GM21515 (cell line): ENCODE measurements at regions not wholly inside any gene's neighbourhood (a gene's known extent, or its start where the extent isn't known, plus 50 kb on each side); places are given as distances from the start of the nearest gene placed in this dataset.
"Not testable (repeated sequence)": the region's sequence is repeated elsewhere in the genome, so short reads cannot be mapped to it uniquely, and the experiment has no call there.

Source experiments
- ATAC-seq: cut with Tn5 transposase; IDR thresholded peaks from one replicate; pipeline ENCODE4 v1.9.1; 2021; ENCODE audit not compliant: unreplicated experiment

DNA sequence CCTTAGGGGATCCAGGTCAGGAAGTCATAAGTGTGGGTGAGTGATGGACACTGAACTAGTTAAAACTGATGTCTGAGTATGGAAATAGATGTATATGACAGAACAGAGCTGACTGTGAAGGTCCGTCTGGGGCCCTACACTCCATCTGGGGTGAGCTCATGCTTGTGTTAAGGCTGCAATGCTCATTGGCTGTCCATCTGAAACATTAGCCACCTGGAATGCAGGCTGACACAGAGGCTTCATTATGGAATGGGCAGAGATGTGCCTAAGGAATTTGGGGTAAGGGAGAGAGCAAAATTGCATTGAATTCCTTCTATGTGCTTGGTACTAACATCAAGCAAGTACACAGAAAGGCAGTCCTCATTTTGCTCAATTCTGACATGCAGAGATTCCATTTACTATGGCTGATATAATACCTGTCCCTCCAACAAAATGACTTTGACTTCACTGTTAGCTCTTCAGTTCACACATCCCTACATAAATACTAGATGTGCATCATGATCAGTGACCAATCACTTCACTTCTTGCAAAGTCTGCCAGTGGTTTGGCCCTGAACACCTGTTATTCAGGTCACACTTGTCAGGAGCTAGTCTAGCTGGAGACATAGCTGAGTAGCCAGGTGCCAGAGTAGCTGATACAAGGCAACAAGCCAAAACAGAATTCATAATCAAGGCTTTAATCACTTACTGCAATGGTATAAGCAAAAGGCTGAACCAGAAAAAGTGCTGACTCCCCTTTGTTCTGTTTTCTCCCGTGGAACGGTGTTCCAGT is 128.9 kb upstream of the VWC2 start:
- ATAC-seq: no peak

DNA sequence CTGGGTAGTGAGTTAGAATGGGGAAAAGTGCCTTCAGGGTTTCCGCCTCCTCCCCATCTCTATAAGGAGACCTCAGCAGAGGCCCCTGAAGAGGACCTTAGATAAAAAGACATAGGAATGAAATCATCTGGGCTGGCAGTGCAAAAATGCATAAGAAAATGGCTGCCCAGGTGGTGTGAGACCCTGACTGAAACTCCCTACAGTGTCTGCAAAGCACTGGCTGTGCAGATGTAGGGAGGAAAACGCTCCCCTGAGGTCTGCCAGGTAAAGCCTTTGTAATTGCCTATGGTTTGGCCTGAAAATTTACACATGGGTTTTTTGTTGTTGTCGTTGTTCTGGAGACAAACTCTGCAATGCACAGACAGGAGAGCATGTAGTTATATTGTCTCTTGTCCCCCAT is 128.1 kb upstream of the VWC2 start:
- no peak for ATAC-seq

GRCh38 chr7:49660170-49660783 is 113.2 kb upstream of the VWC2 start:
- no peak for ATAC-seq

GRCh38 chr7:49660976-49661375 is 112.5 kb upstream of the VWC2 start:
- no peak for ATAC-seq

DNA sequence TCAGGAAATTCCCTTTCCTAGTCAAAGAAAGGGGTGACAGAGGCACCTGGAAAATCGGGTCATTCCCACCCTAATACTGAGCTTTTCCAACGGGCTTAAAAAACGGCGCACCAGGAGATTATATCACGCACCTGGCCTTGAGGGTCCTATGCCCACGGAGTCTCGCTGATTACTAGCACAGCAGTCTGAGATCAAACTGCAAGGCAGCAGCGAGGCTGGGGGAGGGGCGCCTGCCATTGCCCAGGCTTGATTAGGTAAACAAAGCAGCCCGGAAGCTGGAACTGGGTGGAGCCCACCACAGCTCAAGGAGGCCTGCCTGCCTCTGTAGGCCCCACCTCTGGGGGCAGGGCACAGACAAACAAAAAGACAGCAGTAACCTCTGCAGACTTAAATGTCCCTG is 107.5 kb upstream of the VWC2 start:
- not testable (repeated sequence) for ATAC-seq

- no peak for ATAC-seq
Measured at GRCh38 chr7:49666764-49667163, 106.7 kb upstream of the VWC2 start.

DNA sequence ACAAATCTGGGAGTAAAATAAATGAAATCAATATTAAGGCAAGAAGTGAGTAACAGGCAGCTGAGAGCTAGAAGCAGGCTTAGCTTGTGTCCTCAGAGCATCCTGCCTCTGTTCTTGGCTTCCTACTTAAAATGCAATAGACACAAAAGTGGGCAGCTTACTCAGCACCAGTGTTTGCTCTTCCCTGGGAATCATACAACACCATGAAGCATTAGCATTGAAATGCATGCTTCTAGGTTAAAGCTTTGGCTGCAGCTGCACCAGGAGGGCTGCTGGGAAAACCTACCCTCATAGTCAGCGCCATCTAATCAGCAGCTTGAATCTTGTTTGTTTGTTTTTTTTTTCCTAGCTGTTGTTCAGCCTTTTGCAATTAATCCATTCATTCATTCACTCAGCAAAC is 104.2 kb upstream of the VWC2 start:
- ATAC-seq: no peak

GRCh38 chr7:49669692-49670260 is 103.7 kb upstream of the VWC2 start:
- ATAC-seq: no peak

- no peak for ATAC-seq
Measured at GRCh38 chr7:49670991-49671390, 102.4 kb upstream of the VWC2 start.

DNA sequence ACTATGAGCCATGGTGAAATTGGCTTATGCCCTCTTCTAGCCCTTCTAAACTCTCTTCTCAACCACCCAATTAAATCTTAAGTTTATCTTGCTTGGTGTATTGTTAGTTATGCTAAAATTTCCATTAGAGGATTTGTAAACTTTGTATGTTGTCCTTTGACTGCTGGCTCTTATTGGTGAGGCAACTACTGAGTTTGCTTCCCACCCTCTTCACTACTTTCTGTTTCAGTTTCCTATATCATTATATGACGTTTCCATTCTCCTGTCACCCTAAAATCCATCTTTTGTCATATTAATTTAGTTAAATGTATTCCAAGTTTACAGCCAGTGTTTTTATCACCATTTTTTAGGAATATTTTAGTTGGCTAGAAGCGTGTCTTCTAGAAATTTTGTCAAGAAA is 80.9 kb upstream of the VWC2 start:
- ATAC-seq: no peak

DNA sequence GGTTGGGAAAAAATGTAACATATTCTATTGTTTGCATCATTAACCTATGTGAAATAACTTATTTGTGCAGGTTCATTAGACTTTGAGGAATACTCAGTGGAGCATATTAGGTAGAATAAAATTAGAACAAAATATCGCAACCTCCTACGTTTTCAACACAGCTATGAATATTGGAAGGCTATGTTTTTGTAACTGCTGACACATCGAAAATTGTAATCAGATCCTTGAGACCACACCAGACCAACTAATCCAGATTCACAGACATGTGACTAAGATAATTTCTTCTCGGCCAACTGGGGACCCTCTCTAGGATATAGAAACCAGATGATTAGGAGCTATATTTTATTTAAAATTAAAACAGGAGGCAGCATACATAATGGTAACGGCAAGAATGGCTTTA is 77.5 kb upstream of the VWC2 start:
- no peak for ATAC-seq

DNA sequence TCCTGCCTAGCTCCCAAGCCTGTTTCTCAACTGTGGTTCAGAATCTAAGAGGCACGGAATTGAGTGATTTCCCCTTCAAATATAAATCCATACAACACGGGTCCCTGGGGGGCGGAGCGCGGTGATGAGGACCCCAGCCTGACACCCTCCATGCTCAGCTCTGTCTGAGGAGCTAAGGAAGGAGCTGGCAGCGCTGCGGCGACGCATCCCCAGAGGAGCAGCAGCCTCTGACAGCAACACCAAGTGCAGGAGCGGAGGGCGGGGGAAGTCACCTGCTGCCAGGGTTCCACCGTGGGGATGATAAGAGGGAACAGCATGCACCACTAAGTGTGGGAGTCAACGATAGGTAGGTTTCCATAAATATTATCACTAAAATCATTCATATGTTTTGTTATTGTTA is 72.6 kb upstream of the VWC2 start:
- no peak for ATAC-seq

DNA sequence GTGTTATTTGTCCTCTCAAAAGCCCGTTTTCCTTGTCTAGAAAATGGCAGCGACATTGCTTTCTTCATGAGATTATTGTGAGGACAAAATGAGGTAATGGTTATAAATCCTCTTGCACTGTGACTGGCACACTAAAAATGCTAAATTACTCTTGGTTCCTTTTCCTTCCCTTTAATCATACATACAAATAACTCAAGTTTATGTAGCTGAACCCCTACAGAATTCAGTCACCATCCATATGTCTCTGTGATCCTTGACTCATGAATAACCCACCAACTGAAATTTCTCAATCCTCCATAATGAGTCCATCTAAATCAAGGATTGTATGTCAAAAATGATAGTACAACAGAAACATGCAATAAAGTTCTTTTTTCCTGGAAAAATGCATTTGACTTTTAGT is 71.3 kb upstream of the VWC2 start:
- ATAC-seq: no peak

GRCh38 chr7:49703337-49703736 is 70.1 kb upstream of the VWC2 start:
- no peak for ATAC-seq

GRCh38 chr7:49703881-49704280 is 69.6 kb upstream of the VWC2 start:
- ATAC-seq: no peak

DNA sequence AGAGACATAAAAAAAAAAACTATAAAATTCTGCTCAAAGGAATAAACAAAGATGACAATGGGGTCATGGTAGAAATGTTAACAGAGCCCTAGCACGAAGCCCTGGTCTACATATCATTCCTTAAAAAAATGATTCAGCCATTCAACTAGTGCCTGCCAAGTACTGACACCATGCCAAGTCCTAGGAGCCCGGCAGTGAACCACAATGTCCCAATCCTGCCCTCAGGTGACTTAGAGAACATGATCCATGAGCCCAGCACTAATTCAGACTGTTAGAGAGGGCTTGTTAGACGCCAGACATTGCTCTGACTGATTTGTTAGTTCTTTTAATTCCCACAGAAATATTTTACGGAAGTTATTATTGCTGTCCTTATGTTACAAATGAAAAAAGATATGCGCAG is 67.3 kb upstream of the VWC2 start:
- no peak for ATAC-seq

DNA sequence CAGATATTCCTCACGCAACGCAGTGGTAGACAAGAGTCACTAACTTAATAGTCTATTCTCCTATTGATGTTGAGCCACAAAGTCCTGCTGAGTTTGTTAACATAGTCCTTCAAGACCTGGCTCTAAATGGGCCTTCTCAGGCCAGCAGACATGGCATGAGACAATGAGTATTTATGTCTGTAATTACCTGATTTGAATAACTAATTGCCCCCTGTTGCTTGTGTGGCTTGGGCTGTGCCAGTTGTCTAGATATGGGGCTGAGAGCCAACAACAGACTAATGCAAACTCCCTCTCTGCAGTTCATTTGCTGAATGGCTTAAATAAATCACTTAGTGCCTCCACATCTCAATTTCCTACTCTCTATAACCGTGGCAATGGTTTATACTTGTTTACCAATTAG is 65.5 kb upstream of the VWC2 start:
- no peak for ATAC-seq

DNA sequence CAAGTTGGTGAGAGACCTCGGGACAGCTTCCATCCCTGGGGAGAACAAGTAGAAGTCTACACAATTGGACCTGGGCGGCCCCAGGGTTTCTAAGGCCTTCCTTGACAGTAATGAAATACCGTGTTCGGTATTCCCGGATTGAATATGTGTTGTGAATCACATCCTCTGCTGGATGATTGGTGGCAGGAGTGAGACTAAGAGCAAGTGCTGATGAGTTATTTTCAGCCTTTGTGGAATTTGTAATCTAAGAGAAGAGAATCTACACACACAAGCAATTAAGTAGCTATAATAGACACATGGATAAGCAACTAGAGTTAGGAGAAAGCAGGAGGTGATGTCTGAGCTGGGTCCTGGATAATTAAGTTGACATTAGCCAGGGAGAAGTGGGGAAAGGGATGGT is 64.8 kb upstream of the VWC2 start:
- ATAC-seq: no peak

- ATAC-seq: not testable (repeated sequence)
Measured at GRCh38 chr7:49711072-49711723, 62.2 kb upstream of the VWC2 start.

DNA sequence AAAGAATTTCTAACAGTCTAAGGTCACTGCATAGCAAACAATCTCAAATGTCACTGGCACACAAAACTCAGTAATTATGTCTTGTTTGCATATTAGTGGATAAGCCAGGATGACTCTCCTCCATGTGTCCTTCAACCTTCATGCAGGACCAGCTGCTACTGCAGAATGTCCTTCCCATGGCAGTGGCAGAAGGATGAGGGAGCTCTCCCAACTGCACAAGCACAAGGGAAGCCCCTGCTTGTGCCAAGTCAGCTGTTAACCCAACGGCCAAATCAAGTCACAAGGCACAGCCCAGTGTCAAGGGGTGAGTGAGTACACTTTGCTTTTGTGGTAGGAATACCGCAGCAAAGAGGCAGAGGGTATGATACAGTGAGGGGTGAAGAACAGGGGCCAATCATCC is 59.3 kb upstream of the VWC2 start:
- no peak for ATAC-seq

DNA sequence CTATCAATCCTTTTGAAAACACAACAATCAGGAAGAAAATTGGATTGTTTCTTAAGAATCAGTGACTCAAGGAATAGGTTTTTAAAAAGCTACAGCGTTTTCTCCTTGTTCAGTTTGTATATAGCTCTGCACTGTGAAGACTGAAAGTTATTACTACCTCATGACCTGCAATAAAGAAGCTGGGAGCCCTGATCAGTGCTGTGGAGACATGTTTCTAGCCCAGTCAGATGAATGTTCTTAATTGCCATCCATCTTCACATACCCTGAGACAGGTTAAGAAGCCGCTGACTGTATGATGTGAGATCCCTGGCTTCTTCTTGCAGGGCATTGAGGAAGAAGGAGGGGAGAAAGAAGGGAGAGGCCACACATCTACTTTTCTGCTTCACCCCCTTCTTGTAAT is 58.0 kb upstream of the VWC2 start:
- no peak for ATAC-seq

GRCh38 chr7:49717547-49717946 is 55.9 kb upstream of the VWC2 start:
- ATAC-seq: no peak
